HEK293 (cell line): ENCODE measurements at regions not wholly inside any gene's neighbourhood (a gene's known extent, or its start where the extent isn't known, plus 50 kb on each side); places are given as distances from the start of the nearest gene placed in this dataset.
"Not testable (repeated sequence)": the region's sequence is repeated elsewhere in the genome, so short reads cannot be mapped to it uniquely, and the experiment has no call there.

Experiments
- CTCF ChIP-seq: fragments of 450-650 bp; formaldehyde crosslinking; IDR thresholded peaks from 2 replicates; pipeline ENCODE4 v1.5.1; 2016; ENCODE audit warnings: missing biosample characterization, missing genetic modification characterization
- EGR2 ChIP-seq: fragments of 450-650 bp; formaldehyde crosslinking; IDR thresholded peaks from 2 replicates; pipeline ENCODE4 v1.5.1; 2016; ENCODE audit warnings: low read depth, missing biosample characterization, missing genetic modification characterization
- HOXD13 ChIP-seq: sonication (generic); formaldehyde crosslinking; IDR thresholded peaks from 2 replicates; pipeline ENCODE4 v1.8.0; 2022; ENCODE audit warnings: missing genetic modification reagents, borderline replicate concordance
- REST ChIP-seq: fragments of 450-650 bp; formaldehyde crosslinking; IDR thresholded peaks from 2 replicates; pipeline ENCODE4 v1.5.1; 2016; ENCODE audit warnings: missing biosample characterization, missing genetic modification characterization
- ZBTB1 ChIP-seq: fragments of 450-650 bp; formaldehyde crosslinking; IDR thresholded peaks from 2 replicates; pipeline ENCODE4 v1.5.1; 2016; ENCODE audit warnings: missing biosample characterization, missing genetic modification characterization
- ZBTB21 ChIP-seq: fragments of 450-650 bp; formaldehyde crosslinking; IDR thresholded peaks from 2 replicates; pipeline ENCODE4 v1.5.1; 2017; ENCODE audit warnings: missing biosample characterization, missing genetic modification characterization
- ZBTB8A ChIP-seq: fragments of 450-650 bp; formaldehyde crosslinking; IDR thresholded peaks from 2 replicates; pipeline ENCODE4 v1.5.1; 2016; ENCODE audit warnings: missing biosample characterization, missing genetic modification characterization
- ZIC2 ChIP-seq: fragments of 450-650 bp; formaldehyde crosslinking; IDR thresholded peaks from 2 replicates; pipeline ENCODE4 v1.5.1; 2016; ENCODE audit warnings: missing biosample characterization, missing genetic modification characterization
- ZNF114 ChIP-seq: fragments of 450-650 bp; formaldehyde crosslinking; IDR thresholded peaks from 2 replicates; pipeline ENCODE4 v1.5.0; 2017; ENCODE audit warnings: missing biosample characterization, missing genetic modification characterization
- ZNF311 ChIP-seq: fragments of 450-650 bp; formaldehyde crosslinking; IDR thresholded peaks from 2 replicates; pipeline ENCODE4 v1.5.1; 2017; ENCODE audit warnings: missing biosample characterization, missing genetic modification characterization, borderline replicate concordance
- ZNF510 ChIP-seq: fragments of 450-650 bp; formaldehyde crosslinking; IDR thresholded peaks from 2 replicates; pipeline ENCODE4 v1.5.1; 2018; ENCODE audit warnings: mild to moderate bottlenecking, missing genetic modification characterization, missing biosample characterization; ENCODE audit not compliant: insufficient replicate concordance
- ZNF548 ChIP-seq: fragments of 450-650 bp; formaldehyde crosslinking; IDR thresholded peaks from 2 replicates; pipeline ENCODE4 v1.5.1; 2016; ENCODE audit warnings: missing biosample characterization, missing genetic modification characterization

DNA sequence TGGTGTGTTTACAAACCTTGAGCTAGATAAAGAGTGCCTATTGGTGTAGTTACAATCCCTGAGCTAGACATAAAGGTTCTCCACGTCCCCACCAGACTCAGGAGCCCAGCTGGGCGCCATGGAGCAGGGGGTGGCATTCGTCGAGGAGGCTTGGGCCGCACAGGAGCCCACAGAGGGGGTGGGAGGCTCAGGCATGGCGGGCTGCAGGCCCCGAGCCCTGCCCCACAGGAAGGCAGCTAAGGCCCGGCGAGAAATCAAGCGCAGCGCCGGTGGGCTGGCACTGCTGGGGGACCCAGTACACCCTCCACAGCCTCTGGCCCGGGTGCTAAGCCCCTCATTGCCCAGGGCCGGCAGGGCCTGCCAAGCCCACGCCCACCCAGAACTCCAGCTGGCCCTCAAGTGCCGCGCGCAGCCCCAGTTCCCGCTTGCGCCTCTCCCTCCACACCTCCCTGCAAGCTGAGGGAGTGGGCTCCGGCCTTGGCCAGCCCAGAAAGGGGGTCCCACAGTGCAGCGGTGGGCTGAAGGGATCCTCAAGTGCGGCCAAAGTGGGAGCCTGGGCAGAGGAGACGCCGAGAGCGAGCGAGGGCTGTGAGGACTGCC, 562.1 kb upstream of the LUZP2 start:
- not testable (repeated sequence) for TF ChIP-seq CTCF (tag by site-specific recombination); HOXD13 (CRISPR knock-in tag); ZNF548 (tag by site-specific recombination); ZIC2 (tag by site-specific recombination); EGR2; REST (tag by site-specific recombination); ZBTB1 (tag by site-specific recombination); ZNF311 (tag by site-specific recombination); ZBTB8A (tag by site-specific recombination); ZNF114 (tag by site-specific recombination); ZBTB21 (tag by site-specific recombination); ZNF510 (tag by site-specific recombination)
